ENCODE measurements at regions not wholly inside any gene's neighbourhood (a gene's known extent, or its start where the extent isn't known, plus 50 kb on each side); places are given as distances from the start of the nearest gene placed in this dataset.
"Not testable (repeated sequence)": the region's sequence is repeated elsewhere in the genome, so short reads cannot be mapped to it uniquely, and the experiment has no call there.

DNA sequence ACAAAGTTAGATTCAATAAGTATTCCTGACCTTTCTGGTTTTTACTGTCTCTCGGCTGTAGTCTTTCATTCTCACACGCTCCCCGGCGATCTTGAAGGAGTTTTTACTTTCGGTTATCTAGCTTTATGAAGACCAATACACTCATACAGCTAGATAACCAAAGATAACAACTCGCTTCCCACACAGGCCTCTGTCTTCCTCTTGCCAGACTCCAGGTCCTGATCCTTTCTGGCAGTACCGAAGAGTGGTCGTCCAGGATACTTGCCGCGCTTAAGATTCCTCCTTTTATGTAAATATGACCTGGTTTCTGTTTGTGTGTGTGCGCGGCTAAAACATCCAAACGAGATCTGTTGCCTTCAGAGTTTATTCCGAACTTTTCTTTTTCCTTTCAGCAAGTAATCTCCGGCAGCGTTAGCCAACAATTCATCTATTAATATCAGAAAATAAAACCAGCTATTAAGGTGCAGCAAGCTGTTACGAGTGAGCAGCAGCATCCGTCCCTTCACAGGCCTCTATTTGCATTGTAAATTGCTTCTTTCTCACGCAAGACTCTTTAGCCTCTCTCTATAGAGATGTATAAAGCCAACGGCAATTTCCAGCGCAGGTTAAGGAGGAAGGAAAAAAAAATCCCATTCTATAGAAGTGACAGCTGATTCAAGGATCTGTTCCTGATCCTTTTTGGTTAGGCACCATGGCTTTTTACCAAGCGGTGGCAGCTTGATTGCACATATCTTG lies 216.1 kb downstream of the MEF2C start:
- DNase-seq = no peak

DNA sequence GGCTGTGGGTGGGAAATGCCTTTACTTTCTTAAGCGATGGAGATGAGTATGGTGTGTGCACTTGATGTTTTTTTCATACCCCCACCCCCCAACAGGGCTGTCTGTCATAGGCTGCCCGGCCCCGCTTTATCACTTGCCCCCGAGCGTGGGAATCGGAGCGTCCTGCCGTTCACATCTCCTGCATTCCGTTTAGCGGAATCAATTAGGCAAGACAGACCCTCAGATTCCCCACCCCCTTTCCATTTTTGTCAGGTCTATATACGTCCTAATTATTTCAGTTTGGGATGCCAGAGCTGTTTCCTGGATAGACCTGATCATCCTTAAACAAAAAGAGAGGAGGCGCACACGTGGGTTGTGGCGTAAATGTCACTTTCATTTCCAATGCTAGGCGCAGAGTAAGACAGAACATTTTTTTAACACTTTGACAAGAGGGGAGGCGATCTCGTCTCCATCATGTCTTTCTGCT lies 217.2 kb downstream of the MEF2C start:
- peak; percentile 45 to 71 for DNase-seq

DNA sequence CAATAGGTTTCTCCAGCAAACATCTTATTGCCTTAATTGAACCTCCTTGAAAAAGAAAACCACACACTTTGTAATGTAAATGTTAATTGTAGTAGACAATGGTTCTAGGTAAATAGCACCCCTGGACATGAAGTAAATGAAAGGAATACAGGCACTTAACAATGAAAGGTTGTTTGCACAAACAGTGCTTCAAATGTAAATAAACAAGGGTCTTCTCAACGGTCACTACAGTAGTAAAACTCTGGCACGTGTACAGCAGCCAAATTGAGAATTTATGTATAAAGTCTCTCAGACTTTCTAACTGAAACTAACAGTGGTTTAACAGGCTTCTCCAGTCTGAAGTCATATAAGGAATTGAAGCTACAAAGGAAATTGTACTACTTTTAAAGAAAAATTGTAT lies 218.3 kb downstream of the MEF2C start:
- no peak for DNase-seq

DNA sequence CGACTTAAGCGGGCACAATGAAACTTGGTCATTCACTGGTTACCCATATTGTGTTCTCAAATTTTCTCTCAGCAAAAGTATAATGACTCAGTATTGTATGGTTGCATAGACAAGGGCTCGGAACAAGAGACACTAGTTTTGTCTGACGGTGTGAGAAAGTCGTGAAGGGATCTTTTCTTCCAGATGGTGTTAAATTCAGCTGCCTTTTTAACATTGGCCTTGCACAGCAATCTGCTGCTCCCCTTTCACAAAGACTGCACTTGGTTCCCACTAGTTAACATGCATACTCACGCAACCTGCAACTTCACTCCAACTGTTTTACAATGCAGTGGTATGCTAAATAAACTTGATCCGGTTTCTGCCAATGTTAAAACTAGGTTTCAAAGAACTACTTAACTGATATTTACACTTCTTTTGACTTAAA lies 219.2 kb downstream of the MEF2C start:
- peak in 1 of 2 experiments; percentile 26 for DNase-seq

DNA sequence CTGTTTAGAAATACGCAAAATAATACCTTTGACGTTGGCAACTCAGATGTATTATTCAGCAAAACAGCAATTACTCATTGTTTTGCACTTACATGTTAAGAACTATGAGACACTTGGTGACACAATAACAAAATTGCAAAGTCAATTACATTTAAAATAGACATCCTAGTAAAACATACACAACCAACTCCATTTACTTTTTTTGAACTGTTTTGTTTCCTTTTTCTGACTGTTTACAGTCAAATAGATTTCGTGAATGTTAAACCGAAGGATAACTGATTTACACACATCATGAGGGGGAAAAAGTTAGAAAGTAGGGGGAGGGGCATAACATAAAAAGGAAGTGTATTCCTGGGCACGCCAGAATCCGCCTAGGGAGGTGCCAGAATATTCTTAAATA lies 220.1 kb downstream of the MEF2C start:
- no peak for DNase-seq

DNA sequence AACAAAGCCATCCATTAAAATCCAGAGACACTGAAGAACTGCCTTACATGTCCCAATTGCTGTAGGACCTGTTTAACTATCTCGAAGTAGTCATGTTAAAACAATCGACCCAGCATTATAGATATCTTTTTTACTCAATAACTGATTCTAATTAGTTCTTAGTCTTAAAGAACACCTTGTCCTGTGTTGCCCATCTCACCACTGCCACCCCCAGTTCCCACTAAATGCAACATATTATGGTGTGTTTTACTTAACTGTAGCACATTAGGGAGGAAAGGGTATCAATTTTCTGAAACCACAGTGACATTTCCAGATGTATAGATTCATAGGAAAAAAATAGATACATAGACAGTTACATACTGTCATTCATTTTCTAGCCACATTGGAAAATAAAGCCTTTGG lies 221.2 kb downstream of the MEF2C start:
- DNase-seq = no peak

DNA sequence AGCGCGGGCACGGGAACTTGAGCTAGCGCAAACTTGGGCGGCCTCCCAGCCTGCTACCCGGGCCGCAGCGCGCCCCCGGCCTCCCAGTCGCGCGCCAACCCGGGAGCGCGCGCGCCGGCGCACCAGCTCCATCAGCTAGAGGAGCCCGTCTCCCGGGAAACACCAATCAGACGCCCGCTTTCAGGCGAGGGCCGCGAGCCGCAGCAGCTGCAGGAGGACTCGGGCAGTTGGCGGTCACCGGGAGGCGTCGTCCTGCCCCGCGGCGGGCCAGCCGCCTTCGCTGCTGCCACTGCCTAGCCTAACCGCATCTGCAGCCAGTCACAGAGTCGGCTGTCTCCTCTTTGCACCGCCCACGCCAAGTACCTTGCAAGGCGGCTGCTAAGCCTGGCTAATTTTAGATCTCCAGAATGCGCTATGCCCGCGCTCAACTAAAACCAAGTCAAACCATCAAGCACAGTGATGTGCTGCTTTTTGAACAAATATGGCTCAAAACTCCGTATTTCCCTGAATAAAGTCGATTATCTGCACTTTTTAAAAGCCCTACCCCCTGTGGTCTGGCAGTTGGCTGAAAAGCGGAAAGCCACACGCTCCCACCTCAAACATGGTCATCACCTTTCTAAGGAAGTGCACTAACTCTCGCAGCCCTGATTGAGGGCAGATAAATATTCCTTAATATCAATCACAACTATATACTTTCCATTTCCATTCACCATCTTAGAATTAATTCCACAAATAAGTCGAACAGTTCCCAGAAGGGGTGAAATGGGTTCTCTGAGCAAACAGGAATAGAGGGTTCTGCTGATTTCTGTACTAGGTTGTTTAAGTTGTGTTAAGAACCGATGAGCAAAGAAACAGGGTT lies 221.8 kb downstream of the MEF2C start:
- DNase-seq = peak; percentile 84 to 98

DNA sequence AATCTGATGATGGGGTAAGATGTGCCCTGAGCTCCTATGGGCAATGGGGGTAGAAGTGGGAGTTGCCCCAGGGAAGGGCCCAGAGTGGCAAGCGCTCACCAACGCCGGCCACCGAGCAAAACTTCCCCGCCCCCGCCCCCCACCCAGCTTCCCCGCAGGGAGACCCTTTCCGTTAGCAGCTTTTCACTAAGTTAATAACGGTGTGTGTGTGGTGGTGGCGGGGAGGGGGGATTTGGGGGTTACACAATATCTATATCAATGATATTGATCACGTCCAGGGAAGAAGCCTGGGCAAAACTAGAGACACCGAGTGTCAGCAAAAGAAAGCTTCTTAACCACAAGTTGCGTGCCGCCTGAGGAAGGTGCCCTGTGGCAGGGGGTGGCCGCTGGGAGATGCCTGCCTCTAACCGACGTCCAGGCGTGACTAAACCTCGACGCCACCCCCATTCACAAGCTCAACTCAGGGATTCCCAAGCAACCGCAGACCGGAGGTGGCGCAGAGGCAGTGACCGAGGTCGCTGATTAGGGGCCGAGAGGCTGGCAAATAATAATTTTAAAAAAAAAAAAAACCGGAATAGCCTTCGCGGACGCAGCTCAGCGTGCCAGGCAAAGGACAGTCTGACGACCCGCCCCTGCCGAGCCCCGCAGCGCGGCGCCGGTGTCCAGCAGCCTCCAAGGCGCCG lies 222.6 kb downstream of the MEF2C start:
- no peak for DNase-seq

DNA sequence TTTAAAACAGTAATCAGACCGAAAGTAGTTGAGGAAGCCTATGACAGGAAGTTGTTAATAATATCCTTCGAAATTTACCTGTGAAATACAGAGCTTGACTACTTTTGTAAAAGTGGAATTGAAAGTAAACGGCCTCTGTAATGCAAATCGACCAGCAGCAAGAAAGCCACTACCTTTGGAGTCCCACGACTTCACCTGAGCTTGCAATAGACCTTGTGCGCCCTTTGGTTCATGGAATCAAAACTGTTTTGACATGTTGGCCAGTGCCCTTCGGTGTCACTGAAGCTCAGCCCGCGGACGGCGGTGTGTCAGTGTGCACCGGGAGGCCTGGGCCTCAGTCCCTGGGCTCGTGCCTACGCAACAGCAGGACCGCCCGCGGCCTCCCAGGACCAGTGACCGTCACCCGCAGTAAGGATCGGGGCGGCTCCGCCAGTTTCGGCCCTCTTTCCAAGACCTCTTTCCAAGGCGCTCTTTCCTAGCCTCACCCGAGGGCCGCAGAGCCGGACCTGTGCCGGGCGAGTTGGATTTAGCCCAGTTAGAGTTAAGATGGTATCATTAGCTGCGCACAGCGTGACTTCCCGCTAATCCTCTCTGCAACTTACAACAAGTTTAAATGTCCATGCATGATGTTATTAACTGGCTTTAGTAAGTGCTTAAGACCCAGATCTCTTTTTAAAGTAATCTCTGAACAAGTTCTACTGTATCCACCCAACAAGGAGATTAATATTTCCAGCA lies 223.3 kb downstream of the MEF2C start:
- no peak for DNase-seq

DNA sequence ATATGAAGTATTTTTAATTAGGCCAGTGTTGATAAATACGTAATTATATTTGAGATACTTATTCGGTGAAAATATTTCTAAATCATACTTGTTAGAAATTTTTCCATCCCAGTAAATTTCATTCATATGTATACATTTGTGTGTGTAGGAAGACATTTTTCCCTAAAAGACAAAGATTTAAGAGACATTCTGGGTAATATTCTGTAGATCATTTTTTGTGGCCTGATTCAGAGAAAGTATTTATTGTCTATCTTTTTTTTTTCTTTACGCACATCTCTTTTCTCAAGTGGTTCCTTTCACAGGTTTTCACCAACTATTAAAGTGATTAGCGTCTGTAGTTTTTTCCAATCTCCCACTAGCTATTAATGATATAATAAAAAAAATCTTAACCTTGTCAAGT lies 224.1 kb downstream of the MEF2C start:
- DNase-seq = no peak

DNA sequence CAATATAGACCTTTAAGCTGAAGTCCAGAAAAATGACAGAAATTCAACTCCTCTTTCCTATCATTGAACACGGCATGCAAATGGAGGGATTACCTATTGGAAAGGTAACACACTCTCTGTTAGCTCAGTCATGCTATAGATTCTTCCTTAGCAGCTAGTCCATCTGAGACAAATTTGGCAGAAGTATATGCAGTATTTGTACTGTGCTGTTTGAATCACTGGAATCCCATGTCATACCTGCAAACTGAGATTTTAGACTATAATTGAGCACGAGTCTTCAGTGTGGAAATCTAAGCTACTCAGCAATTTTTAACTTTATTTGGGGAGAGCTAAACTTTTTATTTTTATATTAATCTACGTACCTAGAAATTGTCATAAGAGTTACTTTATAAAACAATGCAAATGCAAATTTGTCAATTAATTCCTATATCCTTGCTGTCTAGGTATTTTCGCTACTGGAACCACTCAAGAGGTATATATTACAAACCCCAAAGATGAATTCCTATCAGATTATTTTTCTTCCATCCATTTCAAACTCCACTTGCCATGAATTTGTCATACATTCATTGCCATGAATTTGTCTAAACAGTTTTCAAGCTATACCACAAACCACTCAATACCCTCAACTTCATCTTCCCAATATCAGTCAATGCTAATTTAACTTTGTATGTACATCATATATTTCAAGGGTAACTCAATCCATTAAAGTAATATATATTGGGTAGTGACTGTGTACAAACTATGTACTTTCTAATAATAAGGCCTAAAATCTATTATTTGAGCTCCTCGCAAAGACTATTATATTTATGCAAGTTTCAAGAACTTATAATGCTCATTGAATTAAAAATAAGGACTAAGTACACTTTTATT lies 224.8 kb downstream of the MEF2C start:
- DNase-seq = no peak

DNA sequence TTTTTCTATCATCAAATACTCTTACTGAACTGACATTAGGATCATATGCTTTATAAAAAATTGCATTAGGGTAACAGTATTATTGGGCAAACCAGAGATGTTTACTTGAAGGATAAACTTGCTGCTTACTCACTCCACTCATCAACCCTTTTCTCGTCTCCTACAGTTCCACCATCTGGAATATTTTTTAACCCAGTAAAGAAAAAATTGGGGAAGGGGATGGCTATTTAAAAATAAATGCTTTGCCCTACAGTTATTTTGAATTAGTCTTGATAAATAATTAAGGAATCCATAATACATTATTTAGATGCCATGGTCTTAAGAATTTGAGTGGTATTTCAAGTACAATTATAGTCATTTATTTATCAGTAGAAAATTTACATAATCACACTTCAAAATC lies 225.8 kb downstream of the MEF2C start:
- no peak for DNase-seq

DNA sequence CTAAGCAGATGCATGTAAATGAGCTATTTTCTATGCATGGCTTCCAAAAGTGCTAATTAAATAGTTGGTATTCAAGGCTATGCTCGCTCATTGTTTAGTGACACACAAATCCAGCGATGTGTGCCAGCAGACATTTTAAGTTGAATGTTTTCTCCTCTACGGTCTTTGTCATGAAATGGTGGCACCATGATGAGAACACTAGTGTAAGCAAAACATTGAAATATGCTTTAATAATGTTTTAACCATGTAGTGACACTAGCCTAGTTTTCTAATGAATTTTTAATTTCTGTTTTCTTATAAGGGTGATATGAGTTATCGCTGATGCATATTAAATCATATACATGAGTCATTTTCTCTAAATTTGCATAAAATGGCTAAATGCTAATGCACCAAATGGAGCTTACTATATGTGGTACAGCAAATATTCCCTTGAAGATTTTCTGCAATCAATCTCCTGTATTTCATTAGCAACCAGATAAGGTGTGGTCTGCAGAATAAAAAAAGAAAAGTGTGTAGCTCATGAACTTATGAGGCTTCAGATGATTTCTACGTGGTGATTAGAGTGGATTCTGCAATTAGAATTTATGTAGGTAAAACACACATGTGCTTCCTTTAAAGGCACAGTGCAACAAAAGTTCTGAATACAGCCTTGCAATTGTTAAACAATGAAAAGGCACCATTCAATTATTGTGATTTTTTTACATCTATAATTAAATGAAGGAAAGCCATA lies 226.6 kb downstream of the MEF2C start:
- peak in 1 of 2 experiments; percentile 29 for DNase-seq

DNA sequence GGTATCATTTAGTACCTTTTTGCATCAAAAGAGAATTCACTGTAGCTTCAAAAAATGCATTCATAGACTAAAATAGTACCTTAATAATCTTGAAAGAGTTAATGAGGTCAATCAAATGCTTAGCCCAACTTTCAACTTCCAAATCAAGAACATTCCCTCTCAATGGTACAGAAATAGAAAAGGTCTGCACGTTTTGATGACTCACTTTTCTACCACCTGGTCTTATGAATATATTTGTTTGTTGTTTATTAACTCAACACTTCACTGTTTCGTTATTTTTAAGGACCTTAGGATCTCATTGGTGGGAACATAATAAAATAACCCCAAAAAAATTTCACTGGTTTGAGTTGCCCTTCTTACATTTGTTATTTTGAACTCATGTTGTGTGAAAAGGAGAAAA lies 229.5 kb downstream of the MEF2C start:
- DNase-seq = no peak

DNA sequence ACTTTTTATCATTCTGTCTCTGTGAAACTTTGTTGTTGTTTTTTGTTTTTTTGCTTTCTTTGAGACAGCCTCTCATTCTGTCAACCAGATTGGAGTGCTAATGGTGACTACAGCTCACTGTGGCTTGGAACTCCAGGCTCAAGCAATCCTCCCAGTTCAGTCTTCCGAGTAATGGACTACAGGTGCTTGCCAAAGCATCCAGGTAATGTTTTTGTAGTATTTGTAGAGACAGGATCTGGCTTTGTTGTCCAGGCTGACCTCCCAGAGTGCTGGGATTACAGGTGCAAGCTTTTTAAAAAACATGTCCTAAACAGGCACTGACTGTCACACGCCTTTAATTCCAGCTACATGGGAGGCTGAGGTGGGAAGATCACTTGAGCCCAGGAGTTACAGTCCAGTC lies 235.1 kb downstream of the MEF2C start:
- DNase-seq = no peak

DNA sequence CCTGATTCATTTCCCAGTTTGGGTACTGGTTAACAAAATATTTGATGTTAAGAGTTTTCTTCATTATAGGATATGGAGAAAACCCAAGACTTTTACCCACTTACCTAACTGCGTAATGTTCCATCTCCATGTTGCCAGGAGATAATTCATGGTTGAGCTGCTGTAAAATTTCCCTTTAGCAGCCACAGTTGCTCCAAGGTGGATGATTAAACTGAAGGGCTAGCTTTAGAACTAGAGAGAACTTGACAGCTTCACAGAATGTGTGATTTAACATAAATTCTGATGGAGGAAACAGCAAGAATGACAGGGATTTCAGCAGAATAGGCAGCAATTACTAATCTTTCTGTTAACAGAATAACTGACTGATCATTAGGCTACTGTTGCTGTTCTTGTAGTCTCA lies 236.1 kb downstream of the MEF2C start:
- no peak for DNase-seq

DNA sequence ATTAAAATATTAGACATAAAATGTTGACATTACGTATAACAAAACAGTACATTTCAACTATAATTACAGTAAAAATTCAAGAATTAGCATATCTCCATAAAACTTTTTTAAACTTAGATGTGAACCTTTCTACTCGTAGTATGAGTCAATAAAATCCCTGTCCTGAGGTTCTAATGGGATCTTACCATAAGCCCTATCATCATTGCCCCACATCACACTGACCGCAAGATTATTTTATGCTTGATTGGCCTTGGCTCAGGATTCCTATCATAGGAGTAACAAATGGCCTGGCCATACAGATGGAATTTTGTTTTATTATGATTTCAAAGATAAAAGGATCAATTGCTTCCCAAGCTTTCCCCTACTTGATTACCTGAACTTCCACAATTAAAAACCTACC lies 238.3 kb downstream of the MEF2C start:
- no peak for DNase-seq

DNA sequence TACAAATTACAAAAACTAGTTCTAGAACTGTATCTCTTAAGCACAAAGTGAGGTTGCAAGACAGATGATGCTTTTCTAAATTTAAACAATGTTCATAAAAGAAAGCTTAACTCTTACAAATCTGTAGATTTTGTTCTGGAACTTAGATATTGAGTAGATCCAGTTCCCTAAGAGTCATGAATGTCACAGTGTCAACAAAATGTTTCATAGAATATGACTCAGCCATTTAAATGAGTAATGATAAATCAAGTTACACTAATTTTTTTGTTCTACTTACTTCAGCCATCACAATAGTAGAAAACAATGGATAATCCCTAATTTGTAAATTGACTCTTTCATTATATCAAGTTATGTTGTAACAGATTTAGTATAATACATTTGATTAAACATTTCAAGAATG lies 239.7 kb downstream of the MEF2C start:
- no peak for DNase-seq

DNA sequence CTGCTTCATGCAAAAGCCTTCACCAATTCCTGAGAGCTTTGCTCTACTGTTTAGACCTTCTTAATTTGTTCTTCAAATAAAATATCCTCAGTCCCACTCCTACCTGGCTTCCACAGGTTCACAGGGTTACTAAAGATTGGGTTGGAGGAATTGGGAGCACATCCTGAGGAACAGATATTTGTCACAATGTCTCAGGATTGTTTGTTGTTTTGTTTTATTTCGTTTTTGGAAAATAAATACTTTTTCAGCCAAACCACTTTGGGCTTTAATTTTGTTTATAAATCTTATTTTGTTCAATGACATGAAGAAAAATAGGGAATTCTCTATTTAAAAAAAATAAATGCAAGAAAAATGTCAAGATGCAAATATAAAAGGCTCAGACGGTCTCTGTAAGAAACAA lies 249.0 kb downstream of the MEF2C start:
- no peak for DNase-seq

DNA sequence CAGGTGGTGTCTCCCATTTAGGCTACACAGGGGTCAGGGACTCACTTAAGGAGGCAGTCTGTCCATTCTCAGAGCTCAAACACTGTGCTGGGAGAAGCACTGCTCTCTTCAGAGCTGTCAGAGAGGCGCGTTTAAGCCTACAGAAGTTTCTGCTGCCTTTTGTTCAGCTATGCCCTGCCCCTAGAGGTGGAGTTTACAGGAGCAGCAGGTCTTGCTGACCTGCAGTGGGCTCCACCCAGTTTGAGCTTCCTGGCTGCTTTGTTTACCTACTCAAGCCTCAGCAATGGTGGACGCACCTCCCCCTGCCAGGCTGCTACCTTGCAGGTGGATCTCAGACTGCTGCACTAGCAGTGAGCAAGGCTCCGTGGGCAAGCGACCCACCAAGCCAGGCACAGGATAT lies 260.1 kb downstream of the MEF2C start:
- DNase-seq = not testable (repeated sequence)

DNA sequence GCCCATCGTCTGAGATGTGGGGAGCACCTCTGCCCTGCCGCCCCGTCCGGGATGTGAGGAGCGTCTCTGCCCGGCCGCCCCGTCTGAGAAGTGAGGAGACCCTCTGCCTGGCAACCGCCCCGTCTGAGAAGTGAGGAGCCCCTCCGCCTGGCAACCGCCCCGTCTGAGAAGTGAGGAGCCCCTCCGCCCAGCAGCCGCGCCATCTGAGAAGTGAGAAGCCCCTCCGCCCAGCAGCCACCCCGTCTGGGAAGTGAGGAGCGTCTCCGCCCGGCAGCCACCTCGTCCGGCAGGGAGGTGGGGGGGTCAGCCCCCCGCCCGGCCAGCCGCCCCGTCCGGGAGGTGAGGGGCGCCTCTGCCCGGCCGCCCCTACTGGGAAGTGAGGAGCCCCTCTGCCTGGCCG lies 267.2 kb downstream of the MEF2C start:
- not testable (repeated sequence) for DNase-seq
